Heart left ventricle (tissue), 16 donors: ENCODE measurements at regions not wholly inside any gene's neighbourhood (a gene's known extent, or its start where the extent isn't known, plus 50 kb on each side); places are given as distances from the start of the nearest gene placed in this dataset.

Experiments
- ATAC-seq, 4 donors: fragments of 200-7000 bp; cut with Tn5 transposase; one replicate each; pipeline ENCODE4 v1.9.1; 2020 to 2022; ENCODE audit warnings: moderate library complexity in 4 of 4, mild to moderate bottlenecking in 3 of 4, moderate number of reproducible peaks in 1 of 4
- DNase-seq, 5 donors: peaks; one replicate each; pipeline ENCODE4 v3.0.0-alpha.2; 2020
- H3K27ac ChIP-seq, 12 donors: fragments of 200-600 bp; sonication (generic) in 4 of 12; one replicate each; pipeline versions ENCODE4 v1.5.0 to v1.8.0; 2016 to 2022; ENCODE audit warnings: mild to moderate bottlenecking in 2 of 12
- H3K27me3 ChIP-seq, 9 donors: fragments of 200-600 bp; sonication (generic) in 2 of 9; one replicate each; pipeline versions ENCODE4 v1.5.1 to v1.8.0; 2016 to 2022; ENCODE audit warnings: mild to moderate bottlenecking in 3 of 9
- H3K36me3 ChIP-seq, 9 donors: fragments of 200-600 bp; sonication (generic) in 2 of 9; one replicate each; pipeline versions ENCODE4 v1.5.0 to v1.8.0; 2018 to 2022; ENCODE audit warnings: mild to moderate bottlenecking in 2 of 9
- H3K4me1 ChIP-seq, 12 donors: fragments of 200-600 bp; sonication (generic) in 4 of 12; one replicate each; pipeline versions ENCODE4 v1.5.0 to v1.8.0; 2016 to 2022; ENCODE audit warnings: mild to moderate bottlenecking in 3 of 12
- H3K4me3 ChIP-seq, 12 donors: fragments of 200-600 bp; sonication (generic) in 4 of 12; one replicate each; pipeline versions ENCODE4 v1.5.0 to v1.8.0; 2017 to 2022; ENCODE audit warnings: mild to moderate bottlenecking in 9 of 12, moderate library complexity in 4 of 12
- H3K9me3 ChIP-seq, 12 donors: fragments of 200-600 bp; sonication (generic) in 4 of 12; one replicate each; pipeline versions ENCODE4 v1.5.0 to v1.8.0; 2016 to 2022; ENCODE audit warnings: mild to moderate bottlenecking in 1 of 12
- CTCF ChIP-seq, 12 donors: fragments of 200-600 bp; sonication (generic) in 4 of 12; IDR thresholded peaks; one replicate each; pipeline versions ENCODE4 v1.5.0 to v1.8.0; 2018 to 2022; ENCODE audit warnings: antibody characterized with exemption in 12 of 12, mild to moderate bottlenecking in 5 of 12
- POLR2A ChIP-seq, 2 donors: fragments of 450-650 bp; IDR thresholded peaks; one replicate each; pipeline ENCODE4 v1.6.1; 2017; ENCODE audit warnings: antibody characterized with exemption in 2 of 2, mild to moderate bottlenecking in 2 of 2, moderate library complexity in 2 of 2
- WGBS, 4 donors: extraction: QIAGEN DNeasy Blood & Tissue Kit in 2 of 4; methylation state at CpG; one replicate each; pipeline versions ENCODE4 v1.1.5 to v1.1.7; 2013 to 2018; 5-methylcytosine and 5-hydroxymethylcytosine counted together
- intact Hi-C, 10 donors: fragments of 100-400 bp; cut with DNase I; formaldehyde crosslinking; loops; one replicate each; pipeline versions ENCODE4 v1.11.1 to v1.14.2; 2022
- donor health status: ischemic (EF 13 %, LVEDD 7.1; RV severe dilation, severe dysfunction).
- donor health status: healthy with polysubstance abuse.
- donor health status: DM: no; HTN: yes; CAD: no.
- donor health status: DM: no; HTN: no; CAD: no.
- donor health status: ischemic (EF 25% LVEDD 6.9; RV normal size, moderate dysfunction).
- donor health status: ischemic (EF 25% LVEDD 5.7; RV mildly dilated, moderate dysfunction).
- donor health status: healthy.
- donor health status: DM: yes; HTN: yes; CAD: no.
- donor health status: ischemic (EF 35%, LVEDD 5.7; RV mildly dilated, moderate dysfunction).
- donor health status: nonischemic (EF 11% LVEDD 7.7; RV severe dilation, severe dysfunction).
- donor health status: DM: yes; HTN: yes; CAD: no.
- donor health status: PGD.
- donor health status: ischemic (EF 29% LVEDD 5.4; RV normal size, mild dysfunction).
- donor health status: nonischemic (EF 23%, LVEDD 6.1; RV moderate dilation, normal function).

- WGBS, 4 donors = 66 to 74% (median 68%) methylated on average over 4 of the region's 4 CpGs
- Histone ChIP-seq H3K4me1 (no peaks in the 10 kb centered on the region), H3K27ac (no peak overlapping the region), H3K9me3 (no peaks in the 10 kb centered on the region), H3K36me3 (no peaks in the 10 kb centered on the region), H3K27me3 (peaks cover 0 to 2% (median 0%) of the 10 kb centered on the region in 9 donors), H3K4me3 (no peak overlapping the region)
- no peak for TF ChIP-seq POLR2A (IDR thresholded peaks at IDR 0.05)
- TF ChIP-seq CTCF (IDR thresholded peaks at IDR 0.05) = no peak
- ATAC-seq (no peak), DNase-seq (no peak)
- intact Hi-C loops = no loop called here
Measured at GRCh38 chr2:116696223-116696622, 1118.3 kb upstream of the DDX18 start.

DNA sequence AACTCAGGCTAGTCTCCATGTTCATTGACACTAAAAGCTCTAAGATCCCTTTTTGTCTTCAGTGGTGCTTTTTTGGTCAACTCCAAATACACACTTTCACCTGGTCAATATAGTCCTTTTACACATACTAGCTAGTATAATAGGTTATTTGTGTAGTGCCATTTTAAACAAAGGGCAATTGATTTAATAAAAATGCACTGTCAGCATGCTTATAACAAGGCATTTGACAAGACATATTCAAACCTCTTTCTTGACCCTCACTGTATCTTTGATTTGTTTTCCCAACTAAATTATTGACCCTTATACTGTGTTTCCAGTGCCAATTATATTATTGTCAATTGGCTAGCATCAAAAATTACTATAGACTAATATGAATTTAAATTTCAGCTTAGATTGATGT, 1117.6 kb upstream of the DDX18 start:
- ATAC-seq = no peak

GRCh38 chr2:116706396-116706795, 1108.1 kb upstream of the DDX18 start:
- no peak for ATAC-seq

More for the DNA sequence above, 1117.6 kb upstream of the DDX18 start:
- no peaks in the 10 kb centered on the region for H3K36me3 ChIP-seq
- intact Hi-C loops = no loop called here
- peaks cover 0 to 2% (median 0%) of the 10 kb centered on the region in 9 donors for H3K27me3 ChIP-seq
- H3K27ac ChIP-seq = no peak overlapping the region
- no peak for DNase-seq
- H3K4me3 ChIP-seq = no peak overlapping the region
- H3K9me3 ChIP-seq = no peaks in the 10 kb centered on the region
- H3K4me1 ChIP-seq = no peaks in the 10 kb centered on the region
- TF ChIP-seq CTCF (IDR thresholded peaks at IDR 0.05) (no peak), POLR2A (IDR thresholded peaks at IDR 0.05) (no peak)

GRCh38 chr2:116716038-116716437, 1098.5 kb upstream of the DDX18 start:
- ATAC-seq (no peak), DNase-seq (no peak)
- intact Hi-C loops = no loop called here
- 85 to 88% (median 87%) methylated on average over 1 of the region's 1 CpG for WGBS, 4 donors
- no peaks in the 10 kb centered on the region for H3K36me3 ChIP-seq
- peaks cover 0 to 3% (median 0%) of the 10 kb centered on the region in 12 donors for H3K9me3 ChIP-seq
- H3K27me3 ChIP-seq = no peaks in the 10 kb centered on the region
- H3K27ac ChIP-seq = no peak overlapping the region
- H3K4me3 ChIP-seq = no peak overlapping the region
- TF ChIP-seq POLR2A (IDR thresholded peaks at IDR 0.05) (no peak), CTCF (IDR thresholded peaks at IDR 0.05) (no peak)
- no peaks in the 10 kb centered on the region for H3K4me1 ChIP-seq

More at GRCh38 chr2:116706396-116706795, 1108.1 kb upstream of the DDX18 start:
- DNase-seq = no peak
- 58 to 66% (median 59%) methylated on average over 3 of the region's 3 CpGs for WGBS, 4 donors
- TF ChIP-seq POLR2A (IDR thresholded peaks at IDR 0.05) = no peak
- TF ChIP-seq CTCF (IDR thresholded peaks at IDR 0.05) = no peak
- no peaks in the 10 kb centered on the region for H3K4me1 ChIP-seq
- no peaks in the 10 kb centered on the region for H3K36me3 ChIP-seq
- peaks cover 0 to 5% (median 0%) of the 10 kb centered on the region in 12 donors for H3K9me3 ChIP-seq
- no peak overlapping the region for H3K4me3 ChIP-seq
- intact Hi-C loops = no loop called here
- no peak overlapping the region for H3K27ac ChIP-seq
- H3K27me3 ChIP-seq = no peaks in the 10 kb centered on the region
